GM10266 (cell line): ENCODE measurements at regions not wholly inside any gene's neighbourhood (a gene's known extent, or its start where the extent isn't known, plus 50 kb on each side); places are given as distances from the start of the nearest gene placed in this dataset.

Experiments used
- DNase-seq: peaks from one replicate; pipeline ENCODE4 v3.0.0; 2012; ENCODE audit errors: extremely low spot score
- TF ChIP-seq, protein P1 (sequence below): IDR thresholded peaks from 2 replicates; pipeline ENCODE4 v1.5.1; 2012; ENCODE audit warnings: mild to moderate bottlenecking, low read depth; ENCODE audit not compliant: control insufficient read depth, insufficient read depth; ENCODE audit errors: missing control alignments

DNA sequence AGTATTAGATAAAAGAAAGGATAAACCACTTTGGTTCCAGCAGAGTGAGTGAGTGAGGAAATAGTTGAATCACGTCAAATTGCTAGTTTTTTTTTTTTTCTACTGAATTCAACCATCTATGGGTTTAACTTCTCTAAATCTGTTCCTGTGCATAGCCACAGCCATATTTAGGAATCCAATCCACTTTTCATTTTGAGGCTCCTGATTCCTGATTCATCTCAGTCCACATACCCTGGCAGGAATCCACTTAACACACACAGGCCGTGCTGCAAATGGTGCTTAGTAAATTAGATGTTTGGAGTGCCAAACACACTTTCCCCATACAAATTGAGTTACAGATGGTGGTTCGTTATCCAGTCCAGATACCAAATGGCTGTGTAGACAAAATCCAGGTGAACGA is 220.3 kb downstream of the ALDH8A1 start:
- TF ChIP-seq, protein P1, sequence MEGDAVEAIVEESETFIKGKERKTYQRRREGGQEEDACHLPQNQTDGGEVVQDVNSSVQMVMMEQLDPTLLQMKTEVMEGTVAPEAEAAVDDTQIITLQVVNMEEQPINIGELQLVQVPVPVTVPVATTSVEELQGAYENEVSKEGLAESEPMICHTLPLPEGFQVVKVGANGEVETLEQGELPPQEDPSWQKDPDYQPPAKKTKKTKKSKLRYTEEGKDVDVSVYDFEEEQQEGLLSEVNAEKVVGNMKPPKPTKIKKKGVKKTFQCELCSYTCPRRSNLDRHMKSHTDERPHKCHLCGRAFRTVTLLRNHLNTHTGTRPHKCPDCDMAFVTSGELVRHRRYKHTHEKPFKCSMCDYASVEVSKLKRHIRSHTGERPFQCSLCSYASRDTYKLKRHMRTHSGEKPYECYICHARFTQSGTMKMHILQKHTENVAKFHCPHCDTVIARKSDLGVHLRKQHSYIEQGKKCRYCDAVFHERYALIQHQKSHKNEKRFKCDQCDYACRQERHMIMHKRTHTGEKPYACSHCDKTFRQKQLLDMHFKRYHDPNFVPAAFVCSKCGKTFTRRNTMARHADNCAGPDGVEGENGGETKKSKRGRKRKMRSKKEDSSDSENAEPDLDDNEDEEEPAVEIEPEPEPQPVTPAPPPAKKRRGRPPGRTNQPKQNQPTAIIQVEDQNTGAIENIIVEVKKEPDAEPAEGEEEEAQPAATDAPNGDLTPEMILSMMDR = no peak
- no peak for DNase-seq

DNA sequence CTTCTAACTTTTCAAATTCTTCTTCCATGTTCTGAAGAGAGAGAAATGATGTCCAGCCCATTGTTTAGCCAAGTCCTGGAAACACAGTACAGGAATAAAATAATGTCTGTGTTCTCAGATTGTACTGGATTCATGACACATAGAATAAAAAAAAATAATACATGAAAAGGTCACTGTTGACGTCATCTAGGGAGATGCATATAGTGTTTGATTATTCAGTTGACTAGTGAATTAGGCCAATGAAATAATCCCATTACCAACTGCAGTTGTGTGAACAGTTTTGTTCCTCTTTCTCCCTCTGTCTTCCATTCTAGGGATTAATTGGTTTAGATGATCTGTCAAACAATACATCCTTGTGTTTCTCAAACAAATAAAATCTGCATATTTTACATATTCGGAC is 222.8 kb downstream of the ALDH8A1 start:
- no peak for DNase-seq

DNA sequence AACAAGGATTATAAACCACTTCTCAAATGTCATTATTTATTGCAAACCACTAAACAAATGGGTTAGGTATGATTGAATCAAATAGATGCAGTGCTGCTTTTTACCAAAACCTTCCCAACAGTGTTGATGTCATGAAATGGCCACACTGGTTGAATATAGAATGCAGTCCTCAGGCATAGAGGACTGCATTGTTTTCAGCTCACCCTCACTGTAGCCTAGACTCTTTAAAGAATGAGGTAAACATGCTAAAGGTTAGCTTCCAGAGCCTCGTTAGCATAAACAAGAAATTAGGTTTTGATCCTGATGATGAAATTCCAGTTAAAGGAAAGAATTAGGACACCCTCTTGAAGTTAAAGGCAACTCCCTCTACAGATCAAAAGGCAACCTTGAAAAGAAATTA is 224.3 kb downstream of the ALDH8A1 start:
- no peak for DNase-seq
- TF ChIP-seq, protein P1 = no peak

More for the DNA sequence above, 222.8 kb downstream of the ALDH8A1 start:
- TF ChIP-seq, protein P1 = no peak

DNA sequence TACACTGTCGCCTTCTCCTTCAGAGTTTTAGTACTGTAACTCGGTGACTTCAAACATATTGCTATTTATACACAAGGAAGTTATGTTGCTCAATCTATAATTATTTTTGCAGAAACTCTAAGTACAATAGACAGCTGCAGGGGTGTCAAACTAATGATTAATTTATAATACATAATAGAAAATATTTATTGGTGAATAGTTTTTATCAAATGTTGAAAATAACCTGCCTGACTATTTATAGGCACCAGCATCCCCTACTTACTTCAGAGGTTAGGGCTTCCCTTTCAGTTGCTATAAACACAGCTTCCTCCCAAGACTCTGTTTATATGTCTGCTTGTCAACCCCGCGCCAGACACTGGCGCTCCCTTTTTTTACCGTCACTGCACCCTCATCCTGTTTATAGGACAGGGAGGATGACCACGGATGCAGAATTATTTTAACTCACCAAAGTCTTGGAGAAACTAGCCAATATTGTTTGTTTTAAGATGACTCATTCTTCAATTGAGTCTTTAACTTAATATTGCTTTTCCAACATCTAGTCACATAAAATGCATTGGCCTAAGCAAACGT is 225.0 kb downstream of the ALDH8A1 start:
- TF ChIP-seq, protein P1 = no peak
- no peak for DNase-seq

DNA sequence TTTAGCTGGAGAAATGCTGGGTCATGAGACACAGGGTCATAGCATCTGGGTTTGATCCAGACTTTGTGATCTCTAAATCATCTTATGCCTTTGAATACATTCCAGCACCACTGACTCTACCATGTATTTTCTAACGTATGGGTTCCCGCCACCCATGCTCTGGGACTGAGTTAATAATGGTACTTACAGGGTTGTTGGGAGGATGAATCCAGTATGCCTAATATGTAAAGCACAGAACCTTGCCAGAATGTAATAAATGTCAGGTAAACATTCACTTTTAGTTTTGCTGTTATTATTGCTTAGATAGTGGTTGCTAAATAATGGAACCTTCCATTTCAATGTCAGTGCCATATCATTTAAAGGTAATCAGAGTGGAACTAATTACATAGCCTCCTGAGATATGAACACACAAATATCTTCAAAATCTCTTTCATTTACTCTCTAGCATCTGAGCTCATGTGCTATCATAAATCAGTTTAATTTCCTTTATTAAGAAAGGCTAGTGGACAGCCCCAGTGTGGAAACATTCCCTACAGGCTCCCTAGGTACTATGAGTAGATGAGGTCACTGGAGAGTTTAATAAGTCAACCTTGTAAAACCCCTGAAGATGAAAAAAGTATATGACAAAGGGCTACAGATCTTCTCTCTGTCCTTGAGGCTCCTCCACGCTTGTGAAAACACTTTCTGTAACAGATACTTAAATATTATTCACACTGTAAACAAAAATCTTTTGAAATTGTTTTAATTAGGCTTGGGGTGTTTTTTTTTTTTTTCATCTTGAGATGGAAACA is 226.6 kb downstream of the ALDH8A1 start:
- TF ChIP-seq, protein P1 = no peak
- no peak for DNase-seq

DNA sequence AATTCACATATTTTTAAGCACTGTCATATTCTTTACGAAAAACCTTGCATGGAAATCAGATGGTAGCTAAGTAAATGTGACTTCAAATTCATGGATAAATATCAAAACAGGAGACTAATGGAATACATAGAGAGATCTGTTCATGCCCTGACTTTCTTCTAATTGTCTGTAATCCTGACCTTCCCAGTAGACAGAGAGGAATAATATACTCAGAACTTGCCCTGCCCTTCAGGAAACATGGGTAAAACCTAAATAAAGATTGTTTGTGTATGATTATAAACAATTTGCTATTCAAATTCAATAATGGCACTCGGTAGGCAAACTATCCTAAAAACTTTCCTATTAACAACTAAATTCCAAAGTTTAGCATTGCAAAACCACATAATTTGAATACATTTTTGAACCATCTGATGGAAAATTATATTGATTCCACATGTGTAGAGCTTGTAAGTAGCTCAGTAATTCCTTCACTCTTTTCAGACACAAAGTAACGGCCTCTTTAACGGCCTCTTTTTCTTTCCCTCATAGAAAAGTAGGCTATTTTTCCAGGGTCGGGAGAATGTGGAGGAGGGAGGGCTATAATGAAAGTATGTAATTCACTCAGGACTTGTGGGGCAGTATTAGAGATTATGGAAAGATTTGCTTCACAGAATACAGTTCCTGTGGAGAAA is 227.6 kb downstream of the ALDH8A1 start:
- DNase-seq = no peak
- TF ChIP-seq, protein P1 = no peak

DNA sequence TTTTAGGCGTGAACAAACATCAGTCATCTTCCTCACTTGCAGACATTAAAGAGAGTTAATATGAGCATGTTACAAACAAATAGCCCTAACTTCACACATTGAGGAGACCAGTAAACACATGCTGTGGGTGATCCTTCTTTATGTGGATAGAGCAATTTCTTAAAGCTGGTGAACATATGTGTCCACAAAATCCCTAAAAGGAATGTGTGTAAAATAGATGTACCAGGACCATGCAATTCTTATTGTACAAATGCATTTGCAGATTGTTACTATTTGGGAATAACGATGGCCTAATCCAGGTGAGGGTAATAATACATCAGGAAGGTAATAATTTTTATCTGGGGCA is 228.9 kb downstream of the ALDH8A1 start:
- TF ChIP-seq, protein P1 = no peak
- no peak for DNase-seq
